Femur (tissue), 1 donor: ENCODE measurements at regions not wholly inside any gene's neighbourhood (a gene's known extent, or its start where the extent isn't known, plus 50 kb on each side); places are given as distances from the start of the nearest gene placed in this dataset.

Experiments
- DNase-seq: peaks from one replicate; pipeline ENCODE4 v3.0.0-alpha.2; 2017

DNA sequence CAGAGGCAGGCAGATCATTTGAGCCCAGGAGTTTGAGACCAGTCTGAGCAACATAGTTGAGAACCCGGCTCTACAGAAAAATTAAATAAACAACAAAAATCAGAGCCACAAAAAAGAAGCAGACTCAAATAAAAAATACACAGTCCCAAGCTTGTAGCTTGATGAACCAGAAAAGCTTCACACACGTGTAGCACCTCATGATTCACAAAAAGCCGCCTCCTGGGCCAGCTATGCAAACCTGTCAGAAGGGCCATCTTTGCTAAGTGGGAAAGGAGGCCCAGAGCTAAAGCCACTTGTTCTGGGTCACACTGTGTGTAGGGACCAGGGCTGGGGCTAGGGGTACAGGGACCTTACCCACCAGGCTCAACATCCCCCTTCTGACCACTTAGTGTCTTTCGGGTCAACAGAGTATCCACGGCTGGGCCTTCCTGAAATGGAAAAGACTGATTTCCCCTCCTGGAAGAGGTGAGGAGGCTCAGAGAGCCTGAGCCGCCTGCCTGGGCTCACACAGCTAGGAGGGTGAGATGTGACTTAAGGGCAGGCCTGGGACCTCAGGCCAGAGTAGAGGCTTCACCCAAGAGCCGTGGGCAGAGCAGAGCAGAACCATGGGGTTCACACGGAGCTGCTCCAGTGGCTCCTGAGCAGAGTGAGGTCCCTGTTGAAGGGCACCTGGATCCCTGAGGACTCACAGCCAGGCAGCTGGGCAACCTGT lies 269.6 kb downstream of the PARN start:
- DNase-seq: no peak

DNA sequence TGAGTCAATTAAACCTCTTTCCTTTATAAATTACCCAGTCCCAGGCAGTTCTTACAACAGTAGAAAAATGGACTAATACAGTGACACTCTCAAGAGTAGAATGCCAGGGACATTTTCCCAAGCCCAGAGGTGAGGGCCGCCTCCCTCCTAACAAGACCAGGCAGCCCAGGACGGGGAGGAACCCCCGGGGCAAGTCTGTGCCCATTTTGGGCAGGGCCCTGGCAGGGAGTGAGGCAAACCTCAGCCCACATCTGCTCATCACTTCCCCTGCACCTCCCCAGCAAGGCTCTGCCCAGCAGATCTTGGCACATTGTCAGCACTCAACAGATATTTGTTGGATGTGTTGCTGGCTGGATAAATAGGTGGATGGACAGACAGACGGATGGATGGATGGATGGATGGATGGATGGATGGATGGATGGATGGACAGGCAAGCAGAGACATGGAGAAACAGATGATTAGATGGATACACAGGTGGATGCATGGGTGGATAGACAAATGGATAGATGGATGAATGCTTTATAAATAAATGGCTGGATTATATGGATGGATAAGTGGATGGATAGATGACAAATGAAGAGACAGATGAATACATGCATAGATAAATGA lies 271.3 kb downstream of the PARN start:
- no peak for DNase-seq

DNA sequence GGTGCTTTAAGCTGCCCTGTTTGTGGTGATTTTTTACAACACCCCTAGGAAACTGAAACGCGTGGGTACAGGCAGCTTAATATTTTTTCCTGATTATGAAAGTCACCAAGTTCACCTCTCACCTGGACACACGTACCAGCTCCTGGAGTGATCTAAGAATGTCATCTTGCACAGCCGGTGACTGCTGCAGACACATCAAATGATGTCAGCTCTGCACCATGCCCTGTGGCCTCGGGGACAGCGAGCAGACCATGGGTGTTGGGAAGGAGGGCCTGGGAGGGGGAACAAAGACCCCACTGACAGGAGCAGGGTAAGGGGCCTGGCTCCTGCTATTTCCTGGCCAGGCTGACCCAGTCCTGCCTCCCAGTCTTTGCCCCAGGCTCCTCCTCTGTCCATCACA lies 272.7 kb downstream of the PARN start:
- no peak for DNase-seq

DNA sequence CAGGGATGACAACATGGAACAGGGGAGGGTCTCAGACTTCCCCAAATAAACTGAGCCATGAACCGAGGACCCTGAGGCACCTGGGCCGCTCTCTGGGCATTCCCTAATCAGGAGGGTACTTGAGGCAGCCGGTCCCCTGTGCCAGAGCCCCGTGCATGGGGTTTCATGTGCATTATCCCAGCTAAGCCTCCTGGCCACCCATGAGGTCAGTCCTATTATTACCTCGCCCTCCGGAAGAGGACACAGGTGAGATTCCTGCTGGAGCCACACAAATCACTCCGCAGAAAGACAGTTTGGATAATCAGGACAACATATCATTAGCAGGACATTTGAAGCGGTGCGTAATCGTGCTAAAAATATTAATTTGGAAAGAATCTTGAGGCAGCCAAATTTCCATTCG lies 274.0 kb downstream of the PARN start:
- DNase-seq: no peak

DNA sequence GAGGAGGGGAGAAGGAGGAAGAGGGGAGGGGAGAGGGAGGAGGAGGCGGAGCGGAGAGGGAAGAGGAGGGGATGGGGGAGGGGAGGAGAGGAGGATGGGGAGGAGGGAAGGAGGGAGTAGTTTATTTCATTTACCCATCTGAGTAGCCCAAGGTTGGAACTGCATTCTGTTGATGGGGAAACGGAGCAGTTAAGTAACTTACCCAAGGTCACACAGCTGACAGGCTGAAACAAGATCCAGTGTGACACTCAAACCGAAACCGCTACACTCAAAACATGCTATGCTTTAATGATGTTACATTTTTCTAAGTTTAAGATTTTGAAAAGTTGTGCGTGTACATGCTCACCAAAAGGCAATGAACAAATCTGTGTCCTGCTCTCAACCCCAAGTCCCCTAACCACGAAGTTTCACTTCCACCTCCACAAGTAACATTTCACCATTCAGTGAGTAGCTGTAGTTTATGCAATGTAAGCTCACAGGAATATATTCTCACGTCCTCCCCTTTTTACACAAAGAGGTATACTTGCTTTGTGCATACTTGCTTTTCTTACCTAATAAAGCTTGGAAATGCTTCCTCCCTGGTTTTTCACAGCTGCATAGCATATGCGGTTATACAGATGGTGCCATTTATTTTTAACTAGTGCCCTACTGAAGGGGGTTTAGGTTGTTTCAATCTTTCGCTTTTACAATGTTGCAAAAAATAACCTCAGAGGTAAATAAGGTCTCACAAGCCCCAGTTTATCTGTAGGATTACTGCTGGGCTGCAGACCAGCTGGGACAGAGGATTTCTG lies 275.3 kb downstream of the PARN start:
- no peak for DNase-seq

DNA sequence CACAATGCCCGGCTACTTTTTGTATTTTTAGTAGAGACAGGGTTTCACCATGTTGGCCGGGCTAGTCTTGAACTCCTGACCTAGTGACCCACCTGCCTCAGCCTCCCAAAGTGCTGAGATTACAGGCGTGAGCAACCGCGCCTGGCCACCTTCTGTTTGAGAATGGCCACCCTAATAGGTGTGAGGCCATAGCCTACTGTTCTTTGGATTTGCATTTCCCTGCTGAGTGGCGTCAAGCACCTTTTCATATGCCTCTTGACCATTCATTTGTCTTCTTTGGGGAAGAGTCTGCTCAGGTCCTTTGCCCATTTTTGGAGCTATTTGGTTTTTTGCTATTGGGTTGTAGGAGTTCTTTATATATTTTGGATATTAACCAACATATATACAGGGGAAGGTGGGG lies 276.7 kb downstream of the PARN start:
- no peak for DNase-seq

DNA sequence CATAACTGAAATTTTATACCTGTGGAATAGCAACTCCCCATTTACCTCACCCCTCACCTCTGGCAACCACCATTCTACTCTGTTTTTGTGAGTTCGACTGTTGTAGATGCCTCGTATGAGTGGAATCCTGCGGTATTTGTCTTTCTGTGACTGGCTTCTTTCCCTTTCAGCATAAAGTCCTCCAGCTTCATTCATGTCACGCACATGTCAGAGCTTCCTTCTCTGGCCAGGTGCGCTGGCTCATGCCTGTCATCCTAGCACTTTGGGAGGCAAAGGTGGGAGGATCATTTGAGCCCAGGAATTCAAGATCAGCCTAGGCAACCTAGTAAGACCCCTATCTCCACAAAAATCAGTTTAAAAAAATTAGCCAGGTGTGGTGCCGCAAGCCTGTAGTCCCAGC lies 278.4 kb downstream of the PARN start:
- no peak for DNase-seq

DNA sequence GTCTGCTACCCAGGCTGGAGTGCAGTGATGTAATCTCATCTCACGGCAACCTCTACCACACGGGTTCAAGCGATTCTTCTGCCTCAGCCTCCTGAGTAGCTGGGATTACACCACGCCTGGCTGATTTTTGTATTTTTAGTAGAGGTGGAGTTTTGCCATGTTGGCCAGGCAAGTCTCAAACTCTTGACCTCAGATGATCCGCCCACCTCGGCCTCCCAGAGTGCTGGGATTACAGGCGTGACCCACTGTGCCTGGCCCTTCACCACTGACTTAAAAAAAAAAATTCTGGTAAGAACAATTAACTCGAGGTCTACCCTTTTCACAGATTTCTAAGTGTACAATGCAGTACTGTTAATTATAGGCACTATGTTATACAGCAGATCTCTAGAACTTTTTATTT lies 279.4 kb downstream of the PARN start:
- DNase-seq: no peak

DNA sequence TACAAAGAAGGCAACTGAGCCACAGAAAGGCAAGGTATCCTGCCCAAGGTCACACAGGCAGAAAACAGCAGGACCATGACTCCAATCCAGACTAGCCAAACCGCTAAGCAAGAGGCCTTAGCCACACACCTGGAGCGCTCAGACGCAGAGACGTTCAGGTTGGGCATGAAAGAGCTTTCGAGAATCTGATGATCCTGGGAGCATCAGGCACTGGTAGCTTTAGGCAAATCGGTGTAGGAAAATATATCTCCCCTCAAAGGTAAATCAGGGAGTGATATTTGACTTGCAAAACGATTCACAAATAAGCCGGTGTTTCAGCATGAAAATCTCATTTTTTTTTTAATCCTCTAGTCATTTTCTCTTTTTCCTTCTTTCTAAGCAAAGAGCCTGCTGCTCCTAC lies 279.0 kb downstream of the MRTFB start:
- DNase-seq: no peak

DNA sequence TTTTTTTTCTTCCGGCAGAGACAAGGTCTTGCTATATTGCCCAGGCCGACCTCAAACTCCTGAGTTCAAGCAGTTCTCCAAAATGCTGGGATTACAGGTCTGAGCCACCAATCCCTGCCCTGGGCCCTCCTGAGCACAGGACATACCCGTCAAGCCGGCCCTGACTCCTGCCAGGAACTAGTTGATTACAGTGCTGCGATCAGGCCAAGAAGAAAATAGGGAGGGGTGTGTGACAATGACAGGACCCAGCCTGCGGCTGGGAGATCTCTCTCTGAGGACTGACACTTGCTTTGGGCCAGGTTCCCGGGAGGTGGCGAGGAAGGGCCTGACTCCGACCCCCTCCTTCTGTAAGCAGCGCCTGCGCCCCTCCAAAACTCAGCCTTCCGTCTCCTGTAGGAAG lies 276.6 kb downstream of the MRTFB start:
- no peak for DNase-seq

DNA sequence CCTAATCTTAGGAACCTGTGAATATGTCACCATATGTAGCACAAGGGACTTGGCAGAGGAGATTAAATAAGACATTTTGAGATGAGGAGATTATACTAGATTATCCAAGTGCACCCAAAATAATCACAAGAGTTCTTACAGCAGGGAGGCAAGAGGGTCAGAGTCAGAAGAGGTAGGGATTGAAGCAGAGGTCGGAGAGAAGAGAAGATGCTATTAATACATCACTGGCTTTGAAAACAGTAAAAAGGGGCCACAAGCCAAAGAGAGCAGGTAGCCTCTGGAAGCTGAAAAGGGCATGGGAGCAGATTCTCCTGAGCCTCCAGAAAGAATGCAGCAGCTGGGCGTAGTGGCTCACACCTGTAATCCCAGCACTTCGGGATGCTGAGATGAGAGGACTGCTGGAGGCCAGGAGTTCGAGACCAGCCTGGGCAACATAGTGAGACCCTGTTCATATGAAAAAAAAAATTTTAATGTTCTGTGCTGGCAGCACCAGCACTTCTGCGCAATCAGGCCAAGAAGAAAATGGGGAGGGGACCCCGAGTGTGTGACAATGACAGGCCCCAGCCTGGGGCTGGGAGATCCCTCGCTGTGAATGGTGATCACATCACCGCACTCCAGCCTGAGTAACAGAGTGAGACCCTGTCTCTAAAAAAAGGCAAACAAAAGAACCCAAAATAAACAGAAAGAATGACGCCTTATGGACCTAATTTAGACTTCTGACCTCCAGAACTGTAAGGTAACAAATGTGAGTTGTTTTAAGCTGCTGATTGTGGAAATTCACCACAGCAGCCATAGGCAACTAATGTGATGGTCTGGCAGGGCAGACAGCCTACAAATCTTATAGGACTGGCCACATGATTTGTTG lies 275.4 kb downstream of the MRTFB start:
- DNase-seq: no peak

DNA sequence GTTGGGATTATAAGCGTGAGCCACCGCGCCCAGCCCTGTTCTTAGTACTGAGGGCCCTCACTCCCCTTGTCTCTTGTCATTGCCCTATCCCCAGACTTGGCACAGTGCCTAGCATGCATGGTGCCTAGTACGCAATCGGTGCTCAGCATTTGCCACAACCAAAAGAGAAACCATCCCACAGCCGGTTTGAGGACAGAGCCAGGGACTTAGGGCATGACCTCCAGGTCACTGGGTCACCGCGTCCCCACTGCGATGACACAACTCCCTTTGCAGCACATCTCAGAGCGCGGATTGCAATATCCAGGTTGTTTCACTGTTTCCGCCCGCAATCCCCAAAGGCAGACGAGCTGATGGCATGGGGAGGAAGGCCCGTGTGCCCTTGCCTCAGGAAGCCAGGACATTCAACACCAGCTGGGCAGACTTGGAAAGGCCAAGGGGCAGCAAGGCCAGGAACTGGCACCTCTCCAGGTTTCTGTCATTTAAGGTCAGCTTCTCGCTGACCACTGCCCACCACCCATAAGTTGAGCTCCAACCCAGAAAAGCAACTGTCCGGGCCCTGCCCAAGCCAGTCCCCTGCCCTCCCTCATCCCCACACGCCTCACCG lies 274.5 kb downstream of the MRTFB start:
- no peak for DNase-seq

DNA sequence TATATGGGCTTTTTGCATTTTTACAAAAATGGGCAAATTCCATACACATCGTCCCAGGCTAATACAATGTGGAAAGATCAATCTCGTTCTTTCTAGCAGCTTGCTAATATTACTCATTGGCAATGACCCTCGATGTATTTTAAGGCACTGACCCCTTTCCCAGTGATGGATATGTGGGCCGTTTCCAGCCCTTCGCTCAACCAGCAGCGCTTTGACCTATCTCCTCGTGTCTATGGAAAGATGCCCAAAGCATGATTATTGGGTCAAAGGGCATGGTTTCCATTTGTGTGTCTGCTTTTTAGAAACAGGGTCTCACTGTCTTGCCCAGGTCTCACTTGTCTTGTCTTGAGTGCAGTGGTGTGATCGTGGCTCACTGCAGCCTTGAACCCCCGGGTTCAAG lies 273.8 kb downstream of the MRTFB start:
- no peak for DNase-seq

DNA sequence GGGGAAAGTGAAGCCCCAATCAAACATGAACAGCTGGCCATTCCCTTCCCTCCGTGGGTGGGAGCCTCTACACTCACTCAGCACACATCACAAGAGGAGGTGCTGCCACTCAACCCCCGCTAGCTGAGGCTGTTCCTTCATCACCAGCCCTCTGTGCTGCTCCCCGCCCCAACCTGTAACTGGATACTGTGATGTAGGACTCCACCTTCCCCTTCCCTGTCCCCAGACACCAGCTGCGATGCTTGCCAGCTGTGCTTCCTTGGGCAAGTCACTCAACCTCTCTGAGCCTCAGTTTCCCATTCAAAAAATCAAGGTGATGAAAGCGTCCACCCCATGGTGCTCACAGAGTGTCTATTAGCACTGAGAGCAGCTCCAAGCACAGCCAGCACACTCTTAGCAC lies 273.2 kb downstream of the MRTFB start:
- no peak for DNase-seq

DNA sequence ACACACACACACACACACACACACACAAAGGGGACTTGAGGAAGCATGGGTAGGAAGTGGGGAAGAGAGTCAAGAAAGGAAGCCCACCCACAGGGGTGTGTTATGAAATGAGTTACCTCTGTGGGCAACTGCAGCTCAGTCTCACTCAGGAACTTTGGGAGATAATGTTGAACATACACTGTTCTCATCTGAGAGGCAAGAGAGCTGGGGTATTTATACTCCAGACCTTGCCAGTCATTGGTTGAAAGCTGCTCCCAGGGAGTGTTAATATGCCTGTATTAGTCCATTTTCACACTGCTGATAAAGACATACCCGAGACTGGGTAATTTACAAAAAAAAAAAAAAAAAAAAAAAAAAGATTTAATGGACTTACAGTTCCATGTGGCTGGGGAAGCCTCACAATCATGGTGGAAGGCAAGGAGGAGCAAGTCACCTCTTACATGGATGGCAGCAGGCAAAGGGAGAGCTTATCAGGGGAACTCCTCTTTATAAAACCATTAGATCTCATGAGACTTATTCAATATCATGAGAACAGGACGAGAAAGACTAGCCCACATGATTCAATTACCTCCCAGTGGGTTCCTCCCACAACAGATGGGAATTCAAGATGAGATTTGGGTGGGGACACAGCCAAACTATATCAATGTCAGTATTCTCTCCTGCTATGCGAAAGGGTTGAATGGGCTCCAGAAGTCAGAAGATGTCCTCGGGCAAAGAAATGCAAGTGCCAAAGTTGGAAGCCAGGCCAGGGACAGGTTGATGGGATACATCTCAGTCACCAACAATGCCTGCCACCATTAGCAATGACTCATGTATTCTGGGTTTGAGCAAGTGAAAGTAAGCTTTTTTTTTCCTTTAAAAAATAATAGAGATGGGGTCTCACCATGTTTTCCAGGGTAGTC lies 270.5 kb downstream of the MRTFB start:
- no peak for DNase-seq

DNA sequence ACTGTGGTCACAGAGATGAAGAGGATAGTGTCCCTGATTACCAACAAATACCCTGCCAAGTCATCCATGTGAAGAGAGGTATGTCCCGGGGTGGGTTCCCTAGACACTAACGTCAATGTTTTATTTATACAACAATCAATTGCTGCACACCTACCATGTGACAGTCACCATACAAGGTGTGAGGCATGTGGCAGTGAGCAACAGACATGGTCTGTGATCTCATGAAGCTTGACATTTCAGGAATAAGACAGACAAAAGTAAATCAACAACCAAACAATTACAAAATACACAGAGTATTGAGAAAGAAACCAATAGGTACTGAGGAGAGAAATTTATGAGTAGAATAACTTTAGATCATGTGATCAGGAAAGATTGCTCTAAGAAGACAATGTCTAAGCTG lies 268.6 kb downstream of the MRTFB start:
- no peak for DNase-seq

DNA sequence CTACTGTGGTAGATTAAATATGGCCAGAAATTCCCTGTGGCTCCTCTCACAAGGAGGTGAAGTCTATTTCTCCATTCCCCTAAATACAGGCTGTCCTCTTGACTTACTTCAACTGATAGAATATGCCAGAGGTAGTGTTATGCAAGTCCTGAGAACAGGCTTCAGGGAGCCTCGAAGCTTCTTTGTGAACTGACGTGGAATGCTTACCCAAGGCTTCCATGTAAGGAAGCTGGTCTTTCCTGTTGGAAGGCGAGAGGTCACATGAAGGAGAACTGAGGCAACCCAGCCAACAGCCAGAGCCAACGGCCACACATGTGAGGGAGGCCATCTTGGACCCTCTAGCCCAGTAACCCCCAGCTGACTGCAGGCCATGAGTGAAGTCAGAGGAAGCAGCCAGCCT lies 267.9 kb downstream of the MRTFB start:
- no peak for DNase-seq

DNA sequence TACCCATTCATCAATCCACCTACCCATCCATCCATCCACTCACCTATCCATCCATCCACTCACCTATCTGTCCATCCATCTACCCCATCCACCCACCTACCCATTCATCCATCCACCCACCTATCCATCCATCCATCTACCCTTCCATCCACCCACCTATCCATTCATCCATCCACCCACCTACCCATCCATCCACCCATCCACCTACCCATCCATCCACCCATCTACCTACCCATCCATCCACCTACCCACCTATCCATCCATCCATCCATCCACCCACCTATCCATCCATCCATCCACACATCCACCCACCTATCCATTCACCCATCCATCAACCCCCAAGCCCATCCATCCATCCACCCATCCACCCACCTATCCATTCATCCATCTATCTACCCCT lies 267.1 kb downstream of the MRTFB start:
- DNase-seq: no peak

DNA sequence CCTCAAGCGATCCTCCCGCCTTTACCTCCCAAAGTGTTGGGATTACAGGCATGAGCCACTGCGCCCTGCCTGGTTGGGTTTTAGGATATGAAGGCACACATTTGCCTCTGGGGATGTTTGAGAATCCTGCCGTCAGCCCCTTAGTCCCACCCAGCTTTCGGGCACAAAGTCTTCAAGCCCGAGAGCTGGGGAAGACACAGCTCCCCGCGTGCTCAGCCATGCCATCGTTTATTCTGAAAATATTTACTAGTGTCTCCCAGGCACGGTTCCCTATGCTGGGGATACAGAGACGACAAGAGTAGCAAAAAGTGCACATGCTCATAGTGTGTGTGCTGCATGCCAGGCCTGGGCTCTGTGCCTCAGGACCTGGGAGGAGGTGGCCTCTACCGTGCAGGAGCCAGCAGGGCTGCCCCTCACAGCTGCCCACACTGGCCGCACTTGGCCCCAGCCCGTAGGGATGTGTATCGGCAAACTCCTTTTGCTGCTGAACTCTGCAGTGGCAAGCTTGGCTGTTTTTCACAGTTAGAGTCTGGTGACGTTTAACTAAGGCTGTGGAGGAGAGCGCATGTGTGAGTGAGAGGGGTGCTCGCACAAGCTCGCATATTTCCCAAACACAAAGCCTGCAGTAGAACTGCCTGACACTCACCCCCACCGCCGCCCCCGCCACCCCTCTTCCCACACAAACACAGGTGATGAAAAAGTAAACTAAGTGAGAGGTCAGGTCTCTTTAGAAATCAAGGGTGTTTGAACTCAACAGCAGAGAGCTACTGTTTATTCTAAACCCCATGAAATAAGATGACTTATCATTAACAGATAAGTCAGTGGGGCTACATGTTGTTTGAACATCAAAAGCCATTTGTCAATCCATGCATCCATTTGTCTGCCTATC lies 266.4 kb downstream of the MRTFB start:
- peak; percentile 43 for DNase-seq

DNA sequence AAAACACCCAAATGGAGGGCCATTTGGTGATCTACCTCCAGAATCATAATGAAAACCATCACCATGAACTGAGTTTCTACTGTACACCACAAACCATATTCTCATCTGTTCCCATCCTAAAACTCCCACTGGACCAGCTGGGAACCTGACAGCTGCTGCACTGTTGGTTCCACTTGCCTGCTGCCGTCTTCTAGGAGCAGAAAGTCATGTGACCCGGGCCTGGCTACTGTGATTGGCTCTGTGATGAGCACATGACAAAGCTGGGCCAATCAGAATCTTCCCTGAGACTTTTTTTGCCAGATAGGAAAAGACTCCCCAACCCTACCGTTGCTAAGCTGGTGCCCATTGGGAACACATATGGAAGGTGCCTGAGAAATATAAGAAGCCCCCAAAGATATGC lies 264.2 kb downstream of the MRTFB start:
- no peak for DNase-seq
